Mesendoderm (in vitro differentiated cells): ENCODE measurements at regions not wholly inside any gene's neighbourhood (a gene's known extent, or its start where the extent isn't known, plus 50 kb on each side); places are given as distances from the start of the nearest gene placed in this dataset.

Experiments used
- DNase-seq: peaks from one replicate; pipeline ENCODE4 v3.0.0; 2013
- H2AK5ac ChIP-seq: 2 replicates; pipeline ENCODE4 v1.6.1; 2013; ENCODE audit warnings: low read length, inconsistent platforms
- H2BK120ac ChIP-seq: 2 replicates; pipeline ENCODE4 v1.6.1; 2013; ENCODE audit warnings: low read depth, mild to moderate bottlenecking, low read length, moderate library complexity, mixed read lengths
- H2BK15ac ChIP-seq: replicated peaks from 2 replicates; pipeline ENCODE4 v1.6.1; 2013; ENCODE audit warnings: low read depth, mild to moderate bottlenecking, moderate library complexity
- H2BK5ac ChIP-seq: 2 replicates; pipeline ENCODE4 v1.6.1; 2013; ENCODE audit warnings: low read length, inconsistent platforms
- H3K18ac ChIP-seq: 2 replicates; pipeline ENCODE4 v1.6.1; 2013; ENCODE audit warnings: mild to moderate bottlenecking, low read length, mixed read lengths
- H3K23ac ChIP-seq: one replicate; pipeline ENCODE4 v1.6.1; 2013; ENCODE audit warnings: low read length
- H3K27ac ChIP-seq: 2 replicates; pipeline ENCODE4 v1.5.1; 2013; ENCODE audit warnings: low read depth, mild to moderate bottlenecking, inconsistent platforms, low read length, moderate library complexity
- H3K27me3 ChIP-seq: 2 replicates; pipeline ENCODE4 v1.6.1; 2013; ENCODE audit warnings: low read length, control low read depth, mild to moderate bottlenecking, inconsistent platforms; ENCODE audit not compliant: insufficient read depth, poor library complexity
- H3K36me3 ChIP-seq: 2 replicates; pipeline ENCODE4 v1.6.1; 2013; ENCODE audit warnings: low read length, inconsistent platforms; ENCODE audit not compliant: control insufficient read depth, insufficient read depth
- H3K4ac ChIP-seq: one replicate; pipeline ENCODE4 v1.6.1; 2013; ENCODE audit warnings: low read depth, mild to moderate bottlenecking, low read length, moderate library complexity
- H3K4me1 ChIP-seq: 2 replicates; pipeline ENCODE4 v1.6.1; 2013; ENCODE audit warnings: low read depth, low read length, inconsistent platforms; ENCODE audit not compliant: control insufficient read depth
- H3K4me2 ChIP-seq: 2 replicates; pipeline ENCODE4 v1.6.1; 2013; ENCODE audit warnings: low read length
- H3K4me3 ChIP-seq: 2 replicates; pipeline ENCODE4 v1.5.1; 2013; ENCODE audit warnings: mild to moderate bottlenecking, low read length
- H3K56ac ChIP-seq: one replicate; pipeline ENCODE4 v1.6.1; 2013; ENCODE audit warnings: low read length
- H3K79me1 ChIP-seq: 2 replicates; pipeline ENCODE4 v1.6.1; 2013; ENCODE audit warnings: low read length, inconsistent platforms
- H3K79me2 ChIP-seq: 2 replicates; pipeline ENCODE4 v1.6.1; 2013; ENCODE audit warnings: mild to moderate bottlenecking, low read length; ENCODE audit not compliant: control insufficient read depth, insufficient read depth
- H3K9ac ChIP-seq: 2 replicates; pipeline ENCODE4 v1.6.1; 2013; ENCODE audit warnings: low read length, inconsistent platforms
- H4K5ac ChIP-seq: one replicate; pipeline ENCODE4 v1.6.1; 2013; ENCODE audit warnings: low read length
- H4K8ac ChIP-seq: one replicate; pipeline ENCODE4 v1.6.1; 2013; ENCODE audit warnings: low read depth, mild to moderate bottlenecking, control low read depth, low read length, moderate library complexity
- WGBS: extraction: QIAGEN DNeasy Blood & Tissue Kit; methylation state at CpG from one replicate; pipeline ENCODE4 v1.1.7; 2013; ENCODE audit warnings: low lambda C conversion rate, missing lambda C conversion rate; ENCODE audit not compliant: insufficient coverage; ENCODE audit errors: extremely low coverage; 5-methylcytosine and 5-hydroxymethylcytosine counted together

GRCh38 chr9:90966480-90967144 lies 165.0 kb downstream of the SYK start:
- DNase-seq: no peak
- no peaks in the 10 kb centered on the region for H3K27me3 ChIP-seq
- no peak overlapping the region for H2BK5ac ChIP-seq
- H4K5ac ChIP-seq: no peak overlapping the region
- no peak overlapping the region for H3K9ac ChIP-seq
- no peak overlapping the region for H3K18ac ChIP-seq
- H3K27ac ChIP-seq: no peak overlapping the region
- H2BK120ac ChIP-seq: no peak overlapping the region
- no peak overlapping the region for H3K4me3 ChIP-seq
- H3K4me2 ChIP-seq: no peak overlapping the region
- H3K56ac ChIP-seq: peak overlapping the region; percentile 9
- H3K23ac ChIP-seq: peak overlapping the region; percentile 29
- H3K79me2 ChIP-seq: no peaks in the 10 kb centered on the region
- no peak overlapping the region for H2BK15ac ChIP-seq
- no peaks in the 10 kb centered on the region for H3K36me3 ChIP-seq
- no peak overlapping the region for H3K4ac ChIP-seq
- H3K79me1 ChIP-seq: no peaks in the 10 kb centered on the region
- no CpG with 5 or more reads among the region's 19 CpGs for WGBS
- no peak overlapping the region for H2AK5ac ChIP-seq
- no peak overlapping the region for H4K8ac ChIP-seq
- H3K4me1 ChIP-seq: peaks cover 6% of the 10 kb centered on the region

- no peak overlapping the region for H3K4me2 ChIP-seq
Measured at GRCh38 chr9:90967145-90967538, 165.5 kb downstream of the SYK start.

DNA sequence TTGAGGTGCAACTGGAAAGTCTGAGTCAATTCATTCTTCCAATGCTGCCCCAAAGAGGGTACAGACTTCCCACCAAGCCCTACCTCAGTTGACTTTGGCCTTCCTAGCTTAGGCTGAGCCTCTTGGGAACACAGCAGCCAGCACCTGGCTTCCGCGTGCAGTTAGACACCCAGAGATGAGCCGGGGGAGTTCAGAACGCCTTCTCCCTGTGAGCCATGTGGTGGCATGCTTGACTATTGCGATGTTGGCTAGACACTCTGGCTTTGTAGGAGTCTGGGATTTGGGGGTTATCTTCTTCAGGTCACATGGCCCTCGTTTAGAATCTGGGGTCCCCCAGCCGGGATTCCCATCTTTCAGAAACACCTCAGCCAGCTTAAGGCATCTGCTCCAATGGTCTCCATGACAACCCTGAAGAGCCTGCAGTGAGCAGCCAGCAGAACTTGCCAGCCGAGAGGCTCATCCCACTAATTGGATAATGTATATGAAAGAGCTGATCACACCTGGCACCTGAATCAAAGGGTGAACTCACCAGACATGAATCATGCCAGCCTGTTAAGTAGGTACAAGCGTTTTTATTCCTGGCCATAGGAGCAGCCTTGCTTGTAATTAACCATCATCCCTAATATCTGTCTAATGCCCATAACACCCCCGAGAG lies 167.5 kb downstream of the SYK start:
- Histone ChIP-seq H3K36me3 (no peaks in the 10 kb centered on the region), H2BK120ac (no peak overlapping the region), H2AK5ac (no peak overlapping the region), H3K56ac (no peak overlapping the region), H3K27ac (no peak overlapping the region), H3K79me2 (no peaks in the 10 kb centered on the region), H2BK5ac (no peak overlapping the region), H3K4me3 (no peak overlapping the region), H2BK15ac (no peak overlapping the region), H4K8ac (no peak overlapping the region), H3K18ac (no peak overlapping the region), H3K27me3 (no peaks in the 10 kb centered on the region), H4K5ac (no peak overlapping the region), H3K23ac (no peak overlapping the region), H3K79me1 (no peaks in the 10 kb centered on the region), H3K4ac (no peak overlapping the region), H3K4me2 (no peak overlapping the region), H3K9ac (no peak overlapping the region), H3K4me1 (peaks cover 6% of the 10 kb centered on the region)
- WGBS: no CpG with 5 or more reads among the region's 10 CpGs
- DNase-seq: no peak

More at GRCh38 chr9:90967145-90967538, 165.5 kb downstream of the SYK start:
- H3K79me2 ChIP-seq: no peaks in the 10 kb centered on the region
- peak; percentile 66 for DNase-seq
- no peak overlapping the region for H3K4me3 ChIP-seq
- no peak overlapping the region for H2BK5ac ChIP-seq
- no CpG with 5 or more reads among the region's 7 CpGs for WGBS
- H3K4me1 ChIP-seq: peaks cover 6% of the 10 kb centered on the region
- no peak overlapping the region for H3K4ac ChIP-seq
- peak overlapping the region; percentile 9 for H3K56ac ChIP-seq
- no peaks in the 10 kb centered on the region for H3K79me1 ChIP-seq
- H4K8ac ChIP-seq: no peak overlapping the region
- no peak overlapping the region for H3K9ac ChIP-seq
- H3K27ac ChIP-seq: no peak overlapping the region
- no peak overlapping the region for H3K18ac ChIP-seq
- H3K23ac ChIP-seq: peak overlapping the region; percentile 29
- no peaks in the 10 kb centered on the region for H3K36me3 ChIP-seq
- H4K5ac ChIP-seq: no peak overlapping the region
- no peak overlapping the region for H2BK15ac ChIP-seq
- no peak overlapping the region for H2BK120ac ChIP-seq
- no peak overlapping the region for H2AK5ac ChIP-seq
- no peaks in the 10 kb centered on the region for H3K27me3 ChIP-seq

DNA sequence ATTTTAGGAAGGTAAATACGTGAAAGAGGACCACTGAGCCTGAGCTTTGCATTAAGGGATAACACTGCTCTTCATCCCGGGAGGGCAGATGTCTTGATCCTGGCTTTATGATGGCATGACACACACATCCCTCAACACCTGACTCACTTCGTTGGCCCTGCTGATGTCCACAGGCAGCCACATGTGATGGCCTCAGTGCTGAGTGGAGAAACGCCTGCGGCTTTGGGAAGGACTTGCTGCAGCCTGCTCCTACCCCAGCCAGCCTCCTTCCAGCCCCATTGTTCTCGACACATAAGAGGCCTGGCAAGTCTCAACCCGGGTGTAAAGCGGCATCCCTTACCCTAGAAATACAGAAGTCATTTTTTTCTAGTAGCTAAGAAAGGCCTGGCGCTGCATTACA lies 169.0 kb downstream of the SYK start:
- no peaks in the 10 kb centered on the region for H3K36me3 ChIP-seq
- H3K79me2 ChIP-seq: no peaks in the 10 kb centered on the region
- no peak overlapping the region for H3K9ac ChIP-seq
- H3K4me3 ChIP-seq: no peak overlapping the region
- DNase-seq: no peak
- H2BK5ac ChIP-seq: no peak overlapping the region
- no peaks in the 10 kb centered on the region for H3K79me1 ChIP-seq
- H3K27me3 ChIP-seq: no peaks in the 10 kb centered on the region
- no peak overlapping the region for H2BK15ac ChIP-seq
- no peak overlapping the region for H3K23ac ChIP-seq
- no peak overlapping the region for H4K8ac ChIP-seq
- H3K4ac ChIP-seq: no peak overlapping the region
- H3K56ac ChIP-seq: no peak overlapping the region
- peaks cover 2% of the 10 kb centered on the region for H3K4me1 ChIP-seq
- WGBS: no CpG with 5 or more reads among the region's 9 CpGs
- no peak overlapping the region for H2BK120ac ChIP-seq
- H3K18ac ChIP-seq: no peak overlapping the region
- H2AK5ac ChIP-seq: no peak overlapping the region
- no peak overlapping the region for H3K27ac ChIP-seq
- no peak overlapping the region for H4K5ac ChIP-seq
- H3K4me2 ChIP-seq: no peak overlapping the region

DNA sequence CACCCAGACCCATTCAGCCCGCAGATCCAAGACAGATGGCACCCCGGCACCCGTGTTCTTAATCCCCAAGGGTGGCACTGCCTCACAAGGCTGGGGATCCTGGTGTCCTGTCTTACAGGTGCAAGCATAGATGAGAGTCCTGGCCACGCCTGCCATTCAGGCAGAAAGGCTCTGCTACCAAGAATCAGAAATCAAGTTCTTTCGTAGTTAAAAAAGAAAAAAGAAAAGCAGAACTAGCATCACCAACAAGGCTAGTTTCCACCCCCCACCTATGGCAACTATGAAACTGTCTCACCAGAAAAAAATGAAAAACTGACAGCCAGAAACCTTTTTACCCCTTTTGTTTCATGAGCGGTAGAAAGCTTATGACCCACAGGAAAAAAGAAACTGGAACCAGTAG lies 170.4 kb downstream of the SYK start:
- H3K4me1 ChIP-seq: peaks cover 2% of the 10 kb centered on the region
- H4K8ac ChIP-seq: no peak overlapping the region
- H2BK5ac ChIP-seq: no peak overlapping the region
- no peak overlapping the region for H2BK15ac ChIP-seq
- H3K27me3 ChIP-seq: no peaks in the 10 kb centered on the region
- no peaks in the 10 kb centered on the region for H3K79me2 ChIP-seq
- DNase-seq: no peak
- H4K5ac ChIP-seq: no peak overlapping the region
- no peak overlapping the region for H2AK5ac ChIP-seq
- no peak overlapping the region for H3K27ac ChIP-seq
- H3K9ac ChIP-seq: no peak overlapping the region
- H3K4me3 ChIP-seq: no peak overlapping the region
- H2BK120ac ChIP-seq: no peak overlapping the region
- H3K4ac ChIP-seq: no peak overlapping the region
- no peak overlapping the region for H3K4me2 ChIP-seq
- WGBS: no CpG with 5 or more reads among the region's 6 CpGs
- no peaks in the 10 kb centered on the region for H3K36me3 ChIP-seq
- H3K79me1 ChIP-seq: no peaks in the 10 kb centered on the region
- no peak overlapping the region for H3K18ac ChIP-seq
- no peak overlapping the region for H3K23ac ChIP-seq
- no peak overlapping the region for H3K56ac ChIP-seq
